ENCODE measurements at regions not wholly inside any gene's neighbourhood (a gene's known extent, or its start where the extent isn't known, plus 50 kb on each side); places are given as distances from the start of the nearest gene placed in this dataset.

DNA sequence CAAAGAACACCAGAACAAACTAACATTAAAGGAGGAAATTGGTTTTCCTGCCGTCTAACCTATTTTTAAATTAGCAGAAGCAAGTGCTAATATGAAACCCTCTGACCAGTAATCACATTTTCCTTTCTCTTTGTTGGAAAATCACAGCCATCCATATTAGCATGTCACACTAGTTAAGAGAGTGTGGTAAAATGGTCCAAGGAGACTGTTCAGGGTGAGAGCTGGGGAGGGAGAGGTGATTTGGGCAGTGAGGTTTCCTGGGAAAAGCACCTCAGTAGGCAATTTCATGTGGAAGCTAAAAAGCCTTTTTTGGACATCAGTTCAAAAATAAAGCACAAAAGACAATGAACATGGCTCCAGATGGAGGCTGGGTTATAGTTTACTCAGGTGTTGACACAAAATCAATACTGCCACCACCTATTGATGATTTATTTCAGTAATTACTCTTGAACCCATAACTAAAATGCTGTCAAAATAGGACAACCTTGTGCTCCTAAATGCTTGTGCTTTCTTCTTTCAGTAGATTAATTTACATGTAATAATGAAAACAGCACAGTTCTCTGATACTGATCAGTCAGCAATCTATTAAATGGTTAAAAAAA lies 333.2 kb downstream of the SAMD5 start:
- H3K27me3 ChIP-seq (ENCODE audit: control insufficient read depth in 1 of 2, insufficient read depth in 2 of 2, low read length in 2 of 2): no peaks in the 10 kb centered on the region
- H3K4me3 ChIP-seq (ENCODE audit: low read depth in 1 of 2, low read length in 2 of 2): no peak overlapping the region
- H3K9ac ChIP-seq (ENCODE audit: low read depth in 1 of 2, low read length in 2 of 2): no peak overlapping the region
- no peaks in the 10 kb centered on the region for H3K36me3 ChIP-seq (ENCODE audit: control insufficient read depth in 1 of 2, insufficient read depth in 2 of 2, low read length in 2 of 2)
- H3K4me1 ChIP-seq (ENCODE audit: control insufficient read depth in 1 of 2, insufficient read depth in 2 of 2, low read length in 2 of 2): no peaks in the 10 kb centered on the region
- H3K9me3 ChIP-seq (ENCODE audit: control insufficient read depth in 1 of 2, low read length in 2 of 2): peaks cover 0 to 4% of the 10 kb centered on the region in 2 donors
- H3K27ac ChIP-seq (ENCODE audit: low read depth, low read length): no peak overlapping the region

DNA sequence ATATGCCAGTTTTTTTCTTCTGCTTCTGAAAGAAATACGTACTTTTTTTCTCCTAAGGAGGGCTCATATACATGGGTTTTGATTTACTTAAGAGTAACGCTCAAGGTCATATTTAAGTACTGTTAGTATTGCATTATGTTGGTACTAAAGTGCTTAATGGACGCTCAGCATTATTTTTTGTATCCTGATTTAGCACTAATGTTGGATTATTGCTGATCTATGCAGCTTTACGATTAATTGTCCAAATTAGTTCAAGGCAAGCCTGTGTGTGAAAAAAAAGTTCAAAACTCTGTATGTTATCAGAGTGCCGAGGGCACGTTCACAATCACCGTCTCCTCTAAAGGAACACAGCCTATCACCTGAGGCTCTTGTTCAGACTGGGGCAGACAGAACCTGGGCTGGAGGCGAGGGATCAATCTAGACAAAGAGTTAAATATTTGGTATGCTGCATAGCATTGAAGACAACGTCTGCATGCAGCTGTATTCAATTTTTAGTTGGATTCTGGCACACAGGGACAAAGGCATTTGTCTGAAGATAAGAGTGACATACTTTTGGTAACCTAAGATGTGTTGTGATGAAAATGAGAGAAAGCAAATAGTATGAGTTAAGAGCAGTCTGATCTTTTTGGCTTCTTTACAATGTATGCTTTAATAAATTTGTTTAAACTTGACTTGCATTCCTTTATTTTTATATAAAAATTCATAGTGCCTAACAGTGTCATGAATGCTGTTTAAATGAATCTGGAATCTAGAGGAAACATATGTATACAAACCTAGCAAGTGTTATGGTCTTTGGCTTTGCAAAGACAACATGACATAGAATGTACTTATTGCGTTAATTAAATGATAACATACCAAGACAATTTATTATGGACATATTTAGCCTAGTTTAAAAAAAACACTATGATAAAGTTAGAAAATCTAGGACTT lies 341.2 kb downstream of the SAMD5 start:
- no peak overlapping the region for H3K4me3 ChIP-seq (ENCODE audit: low read depth in 1 of 2, low read length in 2 of 2)
- H3K36me3 ChIP-seq (ENCODE audit: control insufficient read depth in 1 of 2, insufficient read depth in 2 of 2, low read length in 2 of 2): no peaks in the 10 kb centered on the region
- H3K9ac ChIP-seq (ENCODE audit: low read depth in 1 of 2, low read length in 2 of 2): no peak overlapping the region
- H3K9me3 ChIP-seq (ENCODE audit: control insufficient read depth in 1 of 2, low read length in 2 of 2): no peaks in the 10 kb centered on the region
- H3K4me1 ChIP-seq (ENCODE audit: control insufficient read depth in 1 of 2, insufficient read depth in 2 of 2, low read length in 2 of 2): no peaks in the 10 kb centered on the region
- no peak overlapping the region for H3K27ac ChIP-seq (ENCODE audit: low read depth, low read length)
- no peaks in the 10 kb centered on the region for H3K27me3 ChIP-seq (ENCODE audit: control insufficient read depth in 1 of 2, insufficient read depth in 2 of 2, low read length in 2 of 2)

DNA sequence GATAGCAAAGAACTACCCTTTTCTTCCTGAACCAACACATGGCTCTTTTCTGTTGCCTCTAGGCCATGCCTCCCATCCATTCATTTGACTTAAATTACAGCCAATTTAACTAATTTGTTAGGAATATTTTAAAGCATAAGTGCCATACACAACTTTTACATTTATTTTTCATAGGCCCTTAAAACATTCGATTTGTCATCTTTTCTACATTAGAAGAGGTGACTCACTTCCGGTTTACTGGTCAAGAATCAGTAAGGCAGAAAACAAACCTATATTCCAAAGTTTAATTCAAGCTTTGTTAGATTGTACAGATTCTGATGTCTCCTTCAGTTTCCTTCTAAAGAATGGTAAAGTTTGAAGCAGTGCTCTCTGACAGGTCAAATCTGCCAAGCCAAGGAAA lies 344.3 kb downstream of the SAMD5 start:
- H3K4me3 ChIP-seq (ENCODE audit: low read depth in 1 of 2, low read length in 2 of 2): no peak overlapping the region
- H3K4me1 ChIP-seq (ENCODE audit: control insufficient read depth in 1 of 2, insufficient read depth in 2 of 2, low read length in 2 of 2): no peaks in the 10 kb centered on the region
- H3K9me3 ChIP-seq (ENCODE audit: control insufficient read depth in 1 of 2, low read length in 2 of 2): no peaks in the 10 kb centered on the region
- H3K36me3 ChIP-seq (ENCODE audit: control insufficient read depth in 1 of 2, insufficient read depth in 2 of 2, low read length in 2 of 2): no peaks in the 10 kb centered on the region
- no peaks in the 10 kb centered on the region for H3K27me3 ChIP-seq (ENCODE audit: control insufficient read depth in 1 of 2, insufficient read depth in 2 of 2, low read length in 2 of 2)
- no peak overlapping the region for H3K27ac ChIP-seq (ENCODE audit: low read depth, low read length)
- no peak overlapping the region for H3K9ac ChIP-seq (ENCODE audit: low read depth in 1 of 2, low read length in 2 of 2)

DNA sequence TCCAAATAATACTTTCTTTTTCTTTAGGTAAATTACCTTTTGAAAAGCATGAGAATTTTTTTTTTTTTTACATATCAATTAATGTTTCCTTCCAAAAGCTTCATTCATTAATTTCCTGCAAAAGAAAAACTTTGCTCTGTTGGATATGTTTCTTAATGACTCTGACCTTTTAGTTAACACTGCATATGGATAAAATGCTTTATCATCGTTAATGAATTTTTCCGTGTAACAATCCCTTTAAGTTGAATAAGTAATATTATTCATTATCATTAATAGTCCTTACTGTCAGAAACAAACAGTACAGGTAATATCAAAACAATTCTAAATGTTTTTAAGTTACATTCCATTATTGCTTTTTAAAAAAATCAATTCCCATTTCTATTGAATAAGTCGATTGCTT lies 345.1 kb downstream of the SAMD5 start:
- no peaks in the 10 kb centered on the region for H3K36me3 ChIP-seq (ENCODE audit: control insufficient read depth in 1 of 2, insufficient read depth in 2 of 2, low read length in 2 of 2)
- H3K27ac ChIP-seq (ENCODE audit: low read depth, low read length): no peak overlapping the region
- H3K9me3 ChIP-seq (ENCODE audit: control insufficient read depth in 1 of 2, low read length in 2 of 2): no peaks in the 10 kb centered on the region
- no peak overlapping the region for H3K9ac ChIP-seq (ENCODE audit: low read depth in 1 of 2, low read length in 2 of 2)
- no peaks in the 10 kb centered on the region for H3K27me3 ChIP-seq (ENCODE audit: control insufficient read depth in 1 of 2, insufficient read depth in 2 of 2, low read length in 2 of 2)
- no peaks in the 10 kb centered on the region for H3K4me1 ChIP-seq (ENCODE audit: control insufficient read depth in 1 of 2, insufficient read depth in 2 of 2, low read length in 2 of 2)
- H3K4me3 ChIP-seq (ENCODE audit: low read depth in 1 of 2, low read length in 2 of 2): no peak overlapping the region

DNA sequence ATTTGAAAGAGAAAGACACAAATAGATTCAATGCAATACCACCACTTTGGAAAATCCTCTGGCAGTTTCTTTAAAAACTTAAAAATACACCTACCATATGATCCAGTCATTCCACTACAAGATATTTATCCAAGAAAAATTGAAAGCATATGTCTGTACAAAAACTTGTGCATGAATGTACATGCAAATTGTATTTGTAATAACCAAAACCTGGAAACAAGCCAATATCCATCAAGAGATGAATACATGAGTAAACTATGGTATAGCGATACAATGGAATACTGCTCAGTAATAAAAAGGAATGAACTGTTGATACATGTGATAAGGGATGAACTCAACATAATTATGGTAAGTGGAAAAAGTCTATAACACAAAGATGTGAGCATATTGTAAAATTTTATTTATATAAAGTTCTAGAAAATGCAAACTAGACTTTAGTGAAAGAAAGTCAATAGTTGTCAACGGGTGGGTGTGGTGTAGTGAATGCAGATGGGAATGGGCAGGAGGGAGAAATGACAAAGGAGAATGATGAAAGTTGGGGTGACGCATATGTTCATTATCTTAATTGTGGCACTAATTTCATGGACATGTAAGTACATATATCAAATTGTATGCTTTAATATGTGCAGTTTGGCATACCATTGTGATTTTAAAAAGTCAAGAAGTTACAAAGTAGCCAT lies 347.5 kb downstream of the SAMD5 start:
- H3K36me3 ChIP-seq (ENCODE audit: control insufficient read depth in 1 of 2, insufficient read depth in 2 of 2, low read length in 2 of 2): no peaks in the 10 kb centered on the region

DNA sequence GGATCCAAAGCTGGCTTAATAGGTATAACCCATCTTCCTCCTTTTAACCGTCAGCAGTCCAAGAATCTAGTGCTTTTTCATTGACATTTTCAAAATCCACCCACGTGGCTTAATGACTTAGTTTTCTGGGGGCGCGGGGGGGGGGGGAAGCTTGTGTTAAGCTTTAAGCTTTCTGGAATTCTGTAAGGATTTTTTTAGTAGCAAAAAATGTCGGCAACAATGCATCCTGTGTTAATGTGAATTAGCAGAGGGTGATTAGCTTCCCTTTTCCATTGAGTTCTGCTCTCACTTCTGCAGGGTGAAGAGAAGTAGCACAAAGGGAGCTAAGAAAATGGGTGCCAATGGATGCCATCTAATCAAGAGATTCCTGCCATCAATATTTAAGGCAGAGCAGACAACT lies 348.2 kb downstream of the SAMD5 start:
- no peak overlapping the region for H3K27ac ChIP-seq (ENCODE audit: low read depth, low read length)

More for the DNA sequence above, 347.5 kb downstream of the SAMD5 start:
- Histone ChIP-seq H3K9me3 (ENCODE audit: control insufficient read depth in 1 of 2, low read length in 2 of 2) (no peaks in the 10 kb centered on the region), H3K9ac (ENCODE audit: low read depth in 1 of 2, low read length in 2 of 2) (no peak overlapping the region), H3K4me3 (ENCODE audit: low read depth in 1 of 2, low read length in 2 of 2) (no peak overlapping the region), H3K27ac (ENCODE audit: low read depth, low read length) (no peak overlapping the region), H3K4me1 (ENCODE audit: control insufficient read depth in 1 of 2, insufficient read depth in 2 of 2, low read length in 2 of 2) (no peaks in the 10 kb centered on the region), H3K27me3 (ENCODE audit: control insufficient read depth in 1 of 2, insufficient read depth in 2 of 2, low read length in 2 of 2) (no peaks in the 10 kb centered on the region)

DNA sequence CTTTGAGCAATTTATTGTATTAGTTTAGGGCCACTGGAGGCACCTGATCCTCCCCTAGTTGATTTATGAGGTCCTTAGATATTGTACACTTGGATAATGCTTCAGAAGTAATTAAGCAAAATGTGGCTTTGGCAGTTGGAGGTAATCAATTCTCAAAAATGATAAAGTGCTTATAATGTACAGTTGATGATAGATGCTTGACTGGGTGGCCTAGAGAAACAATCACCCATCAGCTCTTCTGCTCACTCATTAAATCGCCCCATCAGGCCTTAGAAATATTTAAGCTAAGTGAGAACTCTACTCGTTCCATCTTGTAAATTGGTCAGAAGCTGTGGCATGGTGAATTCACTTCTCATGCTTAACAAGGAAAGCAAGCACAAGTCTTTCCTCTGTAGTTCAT lies 349.9 kb downstream of the SAMD5 start:
- Histone ChIP-seq H3K36me3 (ENCODE audit: control insufficient read depth in 1 of 2, insufficient read depth in 2 of 2, low read length in 2 of 2) (no peaks in the 10 kb centered on the region), H3K4me3 (ENCODE audit: low read depth in 1 of 2, low read length in 2 of 2) (no peak overlapping the region), H3K27ac (ENCODE audit: low read depth, low read length) (no peak overlapping the region), H3K27me3 (ENCODE audit: control insufficient read depth in 1 of 2, insufficient read depth in 2 of 2, low read length in 2 of 2) (no peaks in the 10 kb centered on the region), H3K9me3 (ENCODE audit: control insufficient read depth in 1 of 2, low read length in 2 of 2) (no peaks in the 10 kb centered on the region), H3K9ac (ENCODE audit: low read depth in 1 of 2, low read length in 2 of 2) (no peak overlapping the region), H3K4me1 (ENCODE audit: control insufficient read depth in 1 of 2, insufficient read depth in 2 of 2, low read length in 2 of 2) (no peaks in the 10 kb centered on the region)

More for the DNA sequence above, 348.2 kb downstream of the SAMD5 start:
- Histone ChIP-seq H3K4me1 (ENCODE audit: control insufficient read depth in 1 of 2, insufficient read depth in 2 of 2, low read length in 2 of 2) (no peaks in the 10 kb centered on the region), H3K4me3 (ENCODE audit: low read depth in 1 of 2, low read length in 2 of 2) (no peak overlapping the region), H3K36me3 (ENCODE audit: control insufficient read depth in 1 of 2, insufficient read depth in 2 of 2, low read length in 2 of 2) (no peaks in the 10 kb centered on the region), H3K9me3 (ENCODE audit: control insufficient read depth in 1 of 2, low read length in 2 of 2) (no peaks in the 10 kb centered on the region), H3K27me3 (ENCODE audit: control insufficient read depth in 1 of 2, insufficient read depth in 2 of 2, low read length in 2 of 2) (no peaks in the 10 kb centered on the region), H3K9ac (ENCODE audit: low read depth in 1 of 2, low read length in 2 of 2) (no peak overlapping the region)

DNA sequence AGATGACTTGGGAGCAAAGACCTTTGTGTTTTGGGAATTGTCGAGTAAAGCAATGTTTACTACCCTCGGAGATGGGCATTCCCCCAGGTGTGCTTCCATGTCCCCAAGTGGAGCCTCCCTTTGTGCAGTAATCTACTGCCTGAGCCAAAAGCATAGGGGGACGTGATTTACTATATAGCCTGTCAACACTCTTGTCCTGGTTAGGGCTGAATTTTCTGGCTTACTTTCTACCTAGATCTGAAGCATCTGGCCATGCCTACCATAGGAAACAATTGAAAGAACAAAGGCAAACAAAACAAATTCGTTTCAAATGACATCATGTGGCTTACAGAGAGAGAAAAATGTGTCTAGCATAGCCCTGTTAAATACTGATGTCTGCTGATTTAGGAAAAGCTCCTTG lies 350.6 kb downstream of the SAMD5 start:
- Histone ChIP-seq H3K36me3 (ENCODE audit: control insufficient read depth in 1 of 2, insufficient read depth in 2 of 2, low read length in 2 of 2) (no peaks in the 10 kb centered on the region), H3K27me3 (ENCODE audit: control insufficient read depth in 1 of 2, insufficient read depth in 2 of 2, low read length in 2 of 2) (no peaks in the 10 kb centered on the region), H3K4me1 (ENCODE audit: control insufficient read depth in 1 of 2, insufficient read depth in 2 of 2, low read length in 2 of 2) (no peaks in the 10 kb centered on the region), H3K9me3 (ENCODE audit: control insufficient read depth in 1 of 2, low read length in 2 of 2) (no peaks in the 10 kb centered on the region), H3K27ac (ENCODE audit: low read depth, low read length) (no peak overlapping the region), H3K9ac (ENCODE audit: low read depth in 1 of 2, low read length in 2 of 2) (no peak overlapping the region), H3K4me3 (ENCODE audit: low read depth in 1 of 2, low read length in 2 of 2) (no peak overlapping the region)

DNA sequence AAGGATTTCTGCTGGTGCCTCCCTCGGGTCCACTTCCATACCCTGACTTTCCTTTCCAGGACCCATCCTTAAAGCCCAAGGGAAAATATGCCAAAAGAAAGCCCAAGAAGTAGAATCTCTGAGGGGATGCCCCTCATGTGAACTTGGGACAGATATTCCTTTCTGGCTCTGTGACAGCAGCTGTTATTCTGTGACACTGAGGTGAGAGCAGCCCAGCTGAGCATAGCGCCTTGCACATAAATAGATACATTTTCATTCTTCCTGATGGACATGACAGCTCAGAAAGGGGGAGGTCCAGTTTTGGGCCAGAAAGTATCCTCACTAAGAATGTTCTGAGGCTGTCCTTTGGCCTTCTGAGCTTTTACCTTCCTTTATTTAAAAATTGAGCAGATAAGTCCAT lies 353.2 kb downstream of the SAMD5 start:
- no peak overlapping the region for H3K4me3 ChIP-seq (ENCODE audit: low read depth in 1 of 2, low read length in 2 of 2)
- H3K4me1 ChIP-seq (ENCODE audit: control insufficient read depth in 1 of 2, insufficient read depth in 2 of 2, low read length in 2 of 2): no peaks in the 10 kb centered on the region
- no peak overlapping the region for H3K27ac ChIP-seq (ENCODE audit: low read depth, low read length)
- H3K9ac ChIP-seq (ENCODE audit: low read depth in 1 of 2, low read length in 2 of 2): no peak overlapping the region
- no peaks in the 10 kb centered on the region for H3K36me3 ChIP-seq (ENCODE audit: control insufficient read depth in 1 of 2, insufficient read depth in 2 of 2, low read length in 2 of 2)
- H3K27me3 ChIP-seq (ENCODE audit: control insufficient read depth in 1 of 2, insufficient read depth in 2 of 2, low read length in 2 of 2): no peaks in the 10 kb centered on the region
- no peaks in the 10 kb centered on the region for H3K9me3 ChIP-seq (ENCODE audit: control insufficient read depth in 1 of 2, low read length in 2 of 2)

All from duodenal mucosa (tissue), 2 donors.